Naive thymus-derived CD4-positive, alpha-beta T cell (primary cell): ENCODE measurements at regions not wholly inside any gene's neighbourhood (a gene's known extent, or its start where the extent isn't known, plus 50 kb on each side); places are given as distances from the start of the nearest gene placed in this dataset.
"Not testable (repeated sequence)": the region's sequence is repeated elsewhere in the genome, so short reads cannot be mapped to it uniquely, and the experiment has no call there.

Experiments
- ATAC-seq: fragments of 150-1000 bp; cut with Tn5 transposase; 2 replicates; pipeline ENCODE4 v1.10.0; 2021; ENCODE audit warnings: mild to moderate bottlenecking, moderate library complexity
- CTCF ChIA-PET: fragments of 350-600 bp; sonication (Branson Sonifier 250); formaldehyde crosslinking; loops from one replicate; lab custom pipeline; 2021; ENCODE audit warnings: antibody characterized with exemption; lab: Charles Lee
- POLR2A ChIA-PET: fragments of 350-600 bp; sonication (Branson Sonifier 250); formaldehyde crosslinking; loops from one replicate; lab custom pipeline; 2021; ENCODE audit warnings: antibody characterized with exemption, inconsistent platforms; lab: Charles Lee
- DNase-seq, 9 donors: peaks; one replicate each; pipeline versions ENCODE4 v3.0.0 to v3.0.0-alpha.2; 2020 to 2022; ENCODE audit warnings: mixed read lengths in 1 of 9
- H3K27ac ChIP-seq: one replicate; pipeline ENCODE4 v1.7.0; 2013; ENCODE audit warnings: mild to moderate bottlenecking, low read depth, low read length, moderate library complexity
- H3K27me3 ChIP-seq, 2 donors: one replicate each; pipeline ENCODE4 v1.7.0; 2013; ENCODE audit warnings: low read length in 2 of 2, mild to moderate bottlenecking in 2 of 2, moderate library complexity in 2 of 2; ENCODE audit not compliant: control insufficient read depth in 2 of 2, insufficient read depth in 2 of 2
- H3K36me3 ChIP-seq, 3 experiments: 1 replicate in 2 of 3; 2 replicates in 1 of 3; pipeline ENCODE4 v1.7.0; 2013; ENCODE audit warnings: low read length in 3 of 3, mild to moderate bottlenecking in 3 of 3, moderate library complexity in 1 of 3; ENCODE audit not compliant: insufficient read depth in 3 of 3, control insufficient read depth in 2 of 3
- H3K4me1 ChIP-seq, 2 donors: one replicate each; pipeline ENCODE4 v1.7.0; 2013; ENCODE audit warnings: low read length in 2 of 2, mild to moderate bottlenecking in 2 of 2, moderate library complexity in 1 of 2; ENCODE audit not compliant: control insufficient read depth in 2 of 2, insufficient read depth in 2 of 2
- H3K4me3 ChIP-seq: 2 replicates; pipeline ENCODE4 v1.7.0; 2013; ENCODE audit warnings: mild to moderate bottlenecking, low read length
- H3K9me3 ChIP-seq, 3 experiments: 1 replicate in 2 of 3; 2 replicates in 1 of 3; pipeline ENCODE4 v1.7.0; 2013; ENCODE audit warnings: low read length in 3 of 3; ENCODE audit not compliant: control insufficient read depth in 2 of 3
- H3K27ac Mint-ChIP-seq, 9 donors: one replicate each; pipeline ENCODE4 v1.8.0; 2020 to 2022; ENCODE audit warnings: mixed read lengths in 9 of 9, mild to moderate bottlenecking in 8 of 9, moderate library complexity in 5 of 9, inconsistent platforms in 2 of 9
- H3K27me3 Mint-ChIP-seq, 5 donors: one replicate each; pipeline ENCODE4 v1.8.0; 2021 to 2022; ENCODE audit warnings: mixed read lengths in 5 of 5, mild to moderate bottlenecking in 1 of 5
- H3K36me3 Mint-ChIP-seq, 5 donors: one replicate each; pipeline ENCODE4 v1.8.0; 2020 to 2022; ENCODE audit warnings: mixed read lengths in 5 of 5, mild to moderate bottlenecking in 3 of 5, inconsistent platforms in 1 of 5
- H3K4me1 Mint-ChIP-seq, 7 donors: one replicate each; pipeline ENCODE4 v1.8.0; 2020 to 2022; ENCODE audit warnings: mixed read lengths in 7 of 7, mild to moderate bottlenecking in 3 of 7, inconsistent platforms in 1 of 7
- H3K4me3 Mint-ChIP-seq, 10 donors: one replicate each; pipeline ENCODE4 v1.8.0; 2020 to 2022; ENCODE audit warnings: mild to moderate bottlenecking in 10 of 10, mixed read lengths in 10 of 10, moderate library complexity in 6 of 10, inconsistent platforms in 2 of 10
- H3K9me3 Mint-ChIP-seq, 11 donors: one replicate each; pipeline ENCODE4 v1.8.0; 2020 to 2022; ENCODE audit warnings: mixed read lengths in 11 of 11, mild to moderate bottlenecking in 4 of 11, inconsistent platforms in 1 of 11, moderate library complexity in 1 of 11
- intact Hi-C, 2 donors: fragments of 100-400 bp; cut with micrococcal nuclease; formaldehyde crosslinking; loops; one replicate each; pipeline ENCODE4 v1.15.1; 2023

DNA sequence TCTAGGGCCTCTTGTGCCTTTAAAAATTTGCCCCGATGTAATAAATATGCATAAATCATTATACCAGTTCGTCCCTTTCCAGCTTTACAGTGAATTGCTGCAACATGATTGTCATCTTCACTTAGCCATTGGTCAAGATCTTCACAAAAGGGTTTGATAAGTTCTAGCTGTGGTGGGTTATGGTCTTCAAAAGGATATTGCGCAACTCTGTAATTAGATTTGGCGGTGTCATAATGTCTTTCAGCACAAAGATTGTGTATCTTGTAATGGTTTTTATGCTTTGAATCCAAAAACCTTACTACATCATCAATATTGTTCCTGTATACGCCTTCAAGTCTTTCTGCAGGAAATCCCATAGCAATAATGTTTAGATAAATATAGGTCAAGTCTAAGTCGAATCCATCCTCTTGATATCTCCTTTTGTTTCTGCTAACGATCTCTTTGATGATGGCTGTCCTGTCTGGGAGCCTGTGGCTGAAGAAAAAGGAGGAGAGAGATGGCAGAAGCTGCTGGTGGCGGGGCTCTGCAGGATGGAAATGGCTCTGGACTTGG is 119.1 kb upstream of the PRSS3 start:
- H3K9me3 Mint-ChIP-seq, CTCF ChIA-PET, H3K36me3 ChIP-seq, H3K36me3 Mint-ChIP-seq, POLR2A ChIA-PET, H3K9me3 ChIP-seq, H3K27ac Mint-ChIP-seq, H3K4me1 Mint-ChIP-seq, intact Hi-C loops, H3K27ac ChIP-seq, H3K4me1 ChIP-seq: not testable (repeated sequence)
- Mint-ChIP-seq H3K27me3 (peaks cover 75 to 88% (median 84%) of the 10 kb centered on the region in 5 donors), H3K4me3 (peak overlapping the region; percentile 38 to 98 (median 82))
- peak overlapping the region; percentile 20 for H3K4me3 ChIP-seq
- peak; percentile 34 for ATAC-seq
- peak in 3 of 9 donors; percentile 2 to 17 (median 2) for DNase-seq
- H3K27me3 ChIP-seq = peaks cover 10 to 12% of the 10 kb centered on the region in 2 donors

- peak overlapping the region in 1 of 9 donors; percentile 24 for H3K27ac Mint-ChIP-seq
- H3K9me3 Mint-ChIP-seq = peaks cover 0 to 4% (median 2%) of the 10 kb centered on the region in 11 donors
- H3K27me3 Mint-ChIP-seq = peaks cover 72 to 85% (median 80%) of the 10 kb centered on the region in 5 donors
- Histone ChIP-seq H3K36me3 (no peaks in the 10 kb centered on the region), H3K27me3 (peaks cover 10 to 12% of the 10 kb centered on the region in 2 donors), H3K4me3 (peak overlapping the region; percentile 33), H3K4me1 (no peaks in the 10 kb centered on the region), H3K27ac (no peak overlapping the region), H3K9me3 (no peaks in the 10 kb centered on the region)
- DNase-seq (peak in 8 of 9 donors; percentile 4 to 31 (median 16)), ATAC-seq (peak; percentile 72)
- intact Hi-C loops = no loop called here
- ChIA-PET POLR2A (no interaction called here), CTCF (no interaction called here)
- peaks cover 4 to 10% (median 6%) of the 10 kb centered on the region in 7 donors for H3K4me1 Mint-ChIP-seq
- H3K4me3 Mint-ChIP-seq = peak overlapping the region; percentile 82 to 99 (median 93)
- peaks cover 0 to 4% (median 0%) of the 10 kb centered on the region in 5 donors for H3K36me3 Mint-ChIP-seq
Measured at GRCh38 chr9:33676746-33677505, 118.4 kb upstream of the PRSS3 start.

DNA sequence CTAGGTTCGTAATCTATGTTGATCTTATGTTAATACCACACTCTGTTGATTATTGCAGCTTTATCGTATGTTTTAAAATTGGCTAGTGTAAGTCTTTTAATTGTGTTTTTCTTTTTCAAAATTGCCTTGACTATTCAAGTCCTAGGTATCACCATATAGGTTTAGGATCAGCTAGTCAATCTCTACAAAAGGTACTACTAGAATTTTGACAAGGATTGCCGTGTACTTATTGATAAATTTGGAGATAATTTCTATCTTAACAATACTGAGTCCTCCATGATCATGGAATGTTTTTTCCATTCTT is 117.9 kb upstream of the PRSS3 start:
- ATAC-seq = no peak
- Mint-ChIP-seq H3K36me3 (peaks cover 0 to 4% (median 0%) of the 10 kb centered on the region in 5 donors), H3K27me3 (peaks cover 73 to 87% (median 82%) of the 10 kb centered on the region in 5 donors), H3K4me3 (peak overlapping the region; percentile 82 to 99 (median 93)), H3K9me3 (peaks cover 0 to 4% (median under 1%) of the 10 kb centered on the region in 11 donors), H3K4me1 (peaks cover 4 to 10% (median 6%) of the 10 kb centered on the region in 7 donors), H3K27ac (peak overlapping the region in 1 of 9 donors; percentile 24)
- ChIA-PET CTCF (no interaction called here), POLR2A (no interaction called here)
- H3K4me3 ChIP-seq = peak overlapping the region; percentile 33
- no peaks in the 10 kb centered on the region for H3K4me1 ChIP-seq
- no peaks in the 10 kb centered on the region for H3K9me3 ChIP-seq
- no peak overlapping the region for H3K27ac ChIP-seq
- peaks cover 12 to 16% of the 10 kb centered on the region in 2 donors for H3K27me3 ChIP-seq
- intact Hi-C loops = no loop called here
- no peaks in the 10 kb centered on the region for H3K36me3 ChIP-seq
- DNase-seq = no peak

- intact Hi-C loops = no loop called here
- Histone ChIP-seq H3K4me3 (no peak overlapping the region), H3K27ac (no peak overlapping the region), H3K27me3 (peaks cover 12 to 16% of the 10 kb centered on the region in 2 donors), H3K36me3 (no peaks in the 10 kb centered on the region), H3K4me1 (no peaks in the 10 kb centered on the region), H3K9me3 (no peaks in the 10 kb centered on the region)
- H3K4me1 Mint-ChIP-seq = peaks cover 4 to 10% (median 6%) of the 10 kb centered on the region in 7 donors
- H3K9me3 Mint-ChIP-seq = peaks cover 0 to 4% (median 0%) of the 10 kb centered on the region in 11 donors
- DNase-seq (no peak), ATAC-seq (no peak)
- peaks cover 0 to 4% (median 0%) of the 10 kb centered on the region in 5 donors for H3K36me3 Mint-ChIP-seq
- POLR2A ChIA-PET = no interaction called here
- H3K27ac Mint-ChIP-seq = no peak overlapping the region
- peak overlapping the region in 1 of 10 donors; percentile 93 for H3K4me3 Mint-ChIP-seq
- CTCF ChIA-PET = no interaction called here
- H3K27me3 Mint-ChIP-seq = peaks cover 75 to 87% (median 82%) of the 10 kb centered on the region in 5 donors
Measured at GRCh38 chr9:33677961-33678360, 117.4 kb upstream of the PRSS3 start.

DNA sequence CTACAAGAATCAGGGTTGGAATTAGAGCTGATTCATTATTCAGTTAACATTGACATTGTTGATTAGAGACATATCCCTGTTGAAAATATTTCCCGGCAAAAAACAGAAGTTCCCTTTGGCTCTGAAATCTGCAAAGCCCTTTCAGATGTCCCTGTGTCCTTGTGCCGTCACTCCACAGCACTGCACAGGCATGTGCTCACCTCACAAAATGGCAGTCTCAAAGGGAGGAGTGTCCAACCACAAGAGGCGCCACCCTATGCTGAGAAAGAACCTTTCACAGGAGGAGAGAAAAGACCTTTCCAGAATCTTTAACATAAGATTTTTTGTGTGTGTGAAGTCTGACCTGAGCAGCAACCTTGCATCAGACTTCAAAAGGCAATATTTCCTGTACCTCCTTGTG is 112.8 kb upstream of the PRSS3 start:
- DNase-seq = no peak
- Histone ChIP-seq H3K4me3 (no peak overlapping the region), H3K4me1 (no peaks in the 10 kb centered on the region), H3K27ac (no peak overlapping the region), H3K9me3 (no peaks in the 10 kb centered on the region), H3K36me3 (no peaks in the 10 kb centered on the region), H3K27me3 (peaks cover 7 to 16% of the 10 kb centered on the region in 2 donors)
- peaks cover 0 to under 1% (median 0%) of the 10 kb centered on the region in 7 donors for H3K4me1 Mint-ChIP-seq
- H3K9me3 Mint-ChIP-seq = peaks cover 0 to 1% (median 0%) of the 10 kb centered on the region in 11 donors
- H3K36me3 Mint-ChIP-seq = peaks cover 0 to under 1% (median 0%) of the 10 kb centered on the region in 5 donors
- H3K4me3 Mint-ChIP-seq = no peak overlapping the region
- H3K27ac Mint-ChIP-seq = no peak overlapping the region
- POLR2A ChIA-PET = no interaction called here
- ATAC-seq = no peak
- intact Hi-C loops = no loop called here
- CTCF ChIA-PET = interaction anchor here (0.6 to 0.7 kb wide), 2 partner anchors 19 to 758 kb away, joined by 3 to 4 read pairs; no protein-coding TSS in a partner anchor
- peaks cover 65 to 78% (median 69%) of the 10 kb centered on the region in 5 donors for H3K27me3 Mint-ChIP-seq

GRCh38 chr9:33684831-33685230 is 110.5 kb upstream of the PRSS3 start:
- Histone ChIP-seq H3K27me3 (peaks cover 6 to 11% of the 10 kb centered on the region in 2 donors), H3K4me1 (no peaks in the 10 kb centered on the region), H3K4me3 (no peak overlapping the region), H3K9me3 (no peaks in the 10 kb centered on the region), H3K27ac (no peak overlapping the region), H3K36me3 (no peaks in the 10 kb centered on the region)
- peaks cover 48 to 71% (median 64%) of the 10 kb centered on the region in 5 donors for H3K27me3 Mint-ChIP-seq
- ChIA-PET CTCF (no interaction called here), POLR2A (no interaction called here)
- H3K36me3 Mint-ChIP-seq = no peaks in the 10 kb centered on the region
- ATAC-seq = no peak
- H3K4me3 Mint-ChIP-seq = no peak overlapping the region
- H3K9me3 Mint-ChIP-seq = peaks cover 0 to 1% (median 0%) of the 10 kb centered on the region in 11 donors
- intact Hi-C loops = no loop called here
- peaks cover 0 to 3% (median 0%) of the 10 kb centered on the region in 7 donors for H3K4me1 Mint-ChIP-seq
- DNase-seq = no peak
- H3K27ac Mint-ChIP-seq = no peak overlapping the region
